GM23338 (cell line): ENCODE measurements at regions not wholly inside any gene's neighbourhood (a gene's known extent, or its start where the extent isn't known, plus 50 kb on each side); places are given as distances from the start of the nearest gene placed in this dataset.

Source experiments
- ATAC-seq: fragments of 200-7000 bp; cut with Tn5 transposase; 3 replicates; pipeline ENCODE4 v1.9.1; 2020
- DNase-seq: peaks from one replicate; pipeline ENCODE4 v3.0.0-alpha.2; 2015; ENCODE audit warnings: low spot score
- H2AFZ ChIP-seq: fragments of 200-600 bp; sonication (generic); 2 replicates; pipeline ENCODE4 v1.8.0; 2016; ENCODE audit warnings: antibody characterized with exemption, mild to moderate bottlenecking, moderate library complexity
- H3F3A ChIP-seq: fragments of 200-600 bp; sonication (generic); replicated peaks from 2 replicates; pipeline ENCODE4 v1.8.0; 2017; ENCODE audit warnings: antibody characterized with exemption, mixed run types, low read depth
- H3K27ac ChIP-seq: fragments of 200-600 bp; sonication (generic); 2 replicates; pipeline ENCODE4 v1.6.1; 2016; ENCODE audit warnings: low read depth
- H3K27me3 ChIP-seq: fragments of 200-600 bp; sonication (generic); 2 replicates; pipeline ENCODE4 v1.8.0; 2016; ENCODE audit warnings: mild to moderate bottlenecking, mixed run types, moderate library complexity; ENCODE audit not compliant: insufficient read depth
- H3K36me3 ChIP-seq: fragments of 200-600 bp; sonication (generic); 2 replicates; pipeline ENCODE4 v1.8.0; 2016; ENCODE audit warnings: mild to moderate bottlenecking; ENCODE audit not compliant: insufficient read depth
- H3K4me1 ChIP-seq: fragments of 200-600 bp; sonication (generic); 2 replicates; pipeline ENCODE4 v1.8.0; 2016; ENCODE audit warnings: mild to moderate bottlenecking, moderate library complexity; ENCODE audit not compliant: insufficient read depth
- H3K4me2 ChIP-seq: fragments of 200-600 bp; sonication (generic); 2 replicates; pipeline ENCODE4 v1.7.1; 2017; ENCODE audit warnings: mixed run types
- H3K4me3 ChIP-seq: fragments of 200-600 bp; sonication (generic); 2 replicates; pipeline ENCODE4 v1.6.1; 2016; ENCODE audit warnings: mixed run types
- H3K79me2 ChIP-seq: fragments of 200-600 bp; sonication (generic); replicated peaks from 2 replicates; pipeline ENCODE4 v1.8.0; 2017; ENCODE audit warnings: mild to moderate bottlenecking; ENCODE audit not compliant: insufficient read depth
- H3K9me2 ChIP-seq: fragments of 200-600 bp; sonication (generic); 2 replicates; pipeline ENCODE4 v1.8.0; 2017; ENCODE audit not compliant: insufficient read depth
- H4K20me1 ChIP-seq: fragments of 200-600 bp; sonication (generic); replicated peaks from 2 replicates; pipeline ENCODE4 v1.8.0; 2017; ENCODE audit warnings: mild to moderate bottlenecking; ENCODE audit not compliant: insufficient read depth
- H3K27ac Mint-ChIP-seq: 2 replicates; pipeline ENCODE4 v1.8.0; 2020; ENCODE audit warnings: inconsistent platforms, mild to moderate bottlenecking, moderate library complexity, mixed read lengths
- H3K27me3 Mint-ChIP-seq: 3 replicates; pipeline ENCODE4 v1.8.0; 2022; ENCODE audit warnings: low read depth, mild to moderate bottlenecking, moderate library complexity, mixed read lengths, inconsistent platforms; ENCODE audit not compliant: insufficient read depth, poor library complexity
- H3K36me3 Mint-ChIP-seq: 3 replicates; pipeline ENCODE4 v1.8.0; 2021; ENCODE audit warnings: low read depth, mild to moderate bottlenecking, inconsistent platforms, moderate library complexity, mixed read lengths
- H3K4me1 Mint-ChIP-seq: 3 replicates; pipeline ENCODE4 v1.8.0; 2020; ENCODE audit warnings: mild to moderate bottlenecking, inconsistent platforms, mixed read lengths
- H3K4me3 Mint-ChIP-seq: 3 replicates; pipeline ENCODE4 v1.8.0; 2021; ENCODE audit warnings: moderate library complexity, mild to moderate bottlenecking, inconsistent platforms, mixed read lengths
- H3K9me3 Mint-ChIP-seq: 3 replicates; pipeline ENCODE4 v1.8.0; 2020; ENCODE audit warnings: moderate library complexity, mild to moderate bottlenecking, inconsistent platforms, mixed read lengths
- CREB1 ChIP-seq: fragments of 250-450 bp; sonication (Bioruptor Pico); IDR thresholded peaks from 2 replicates; pipeline ENCODE4 v1.5.0; 2020; ENCODE audit warnings: low read depth, mild to moderate bottlenecking, moderate library complexity
- CTCF ChIP-seq, 2 experiments: fragments of 200-600 bp in 1 of 2; sonication (generic) in 1 of 2; conservative IDR thresholded peaks; 2 replicates each; pipeline versions ENCODE4 v1.5.1 to v1.6.1; 2016 to 2017; ENCODE audit warnings: antibody characterized with exemption in 2 of 2, low read depth in 2 of 2, mild to moderate bottlenecking in 2 of 2, moderate library complexity in 1 of 2
- EZH2 ChIP-seq: fragments of 200-600 bp; sonication (generic); IDR thresholded peaks from one replicate; pipeline ENCODE4 v1.8.0; 2017; ENCODE audit warnings: antibody characterized with exemption, mild to moderate bottlenecking, low read depth; ENCODE audit not compliant: unreplicated experiment
- STAT1 ChIP-seq: IDR thresholded peaks from one replicate; pipeline ENCODE4 v1.6.1; 2016; ENCODE audit warnings: antibody characterized with exemption; ENCODE audit not compliant: unreplicated experiment
- ZNF462 ChIP-seq: fragments of 250-450 bp; sonication (Bioruptor Pico); IDR thresholded peaks from 2 replicates; pipeline ENCODE4 v1.5.0; 2020; ENCODE audit warnings: mild to moderate bottlenecking, moderate library complexity
- TF ChIP-seq, protein P1 (sequence below): IDR thresholded peaks from one replicate; pipeline ENCODE4 v1.6.1; 2018; ENCODE audit warnings: antibody characterized with exemption; ENCODE audit not compliant: unreplicated experiment

DNA sequence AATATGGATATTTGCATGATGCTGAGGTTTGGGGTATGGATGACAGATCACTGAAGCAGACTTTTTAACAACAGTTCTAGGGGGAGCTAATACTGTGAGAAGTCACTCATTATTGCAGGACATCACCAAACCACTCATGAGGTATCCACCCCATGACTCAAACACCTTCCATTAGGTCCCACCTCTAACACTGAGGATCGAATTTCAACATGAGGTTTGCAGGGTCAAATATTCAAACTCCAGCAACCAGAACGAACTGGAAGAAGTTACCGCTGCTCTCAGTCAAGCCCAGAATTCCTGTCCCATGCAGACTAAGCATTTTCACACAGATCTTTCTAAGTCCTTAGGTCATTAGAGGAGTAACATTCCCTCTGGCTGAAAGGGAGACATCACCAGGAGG, 758.9 kb downstream of the UQCRFS1 start:
- no peak for DNase-seq
- H3K4me2 ChIP-seq = no peak overlapping the region
- peak overlapping the region; percentile 38; the same call in 1 of the 2 replicates for H2AFZ ChIP-seq
- no peaks in the 10 kb centered on the region for H3K9me3 Mint-ChIP-seq
- no peak overlapping the region for H3K27ac Mint-ChIP-seq
- no peak overlapping the region for H3K27ac ChIP-seq
- TF ChIP-seq STAT1 = no peak
- TF ChIP-seq CTCF (conservative IDR thresholded peaks at IDR 0.05; ENCODE audit: low read depth in 2 of 2) = no peak
- TF ChIP-seq EZH2 = no peak
- no peak for TF ChIP-seq ZNF462 (CRISPR knock-in tag)
- TF ChIP-seq, protein P1, sequence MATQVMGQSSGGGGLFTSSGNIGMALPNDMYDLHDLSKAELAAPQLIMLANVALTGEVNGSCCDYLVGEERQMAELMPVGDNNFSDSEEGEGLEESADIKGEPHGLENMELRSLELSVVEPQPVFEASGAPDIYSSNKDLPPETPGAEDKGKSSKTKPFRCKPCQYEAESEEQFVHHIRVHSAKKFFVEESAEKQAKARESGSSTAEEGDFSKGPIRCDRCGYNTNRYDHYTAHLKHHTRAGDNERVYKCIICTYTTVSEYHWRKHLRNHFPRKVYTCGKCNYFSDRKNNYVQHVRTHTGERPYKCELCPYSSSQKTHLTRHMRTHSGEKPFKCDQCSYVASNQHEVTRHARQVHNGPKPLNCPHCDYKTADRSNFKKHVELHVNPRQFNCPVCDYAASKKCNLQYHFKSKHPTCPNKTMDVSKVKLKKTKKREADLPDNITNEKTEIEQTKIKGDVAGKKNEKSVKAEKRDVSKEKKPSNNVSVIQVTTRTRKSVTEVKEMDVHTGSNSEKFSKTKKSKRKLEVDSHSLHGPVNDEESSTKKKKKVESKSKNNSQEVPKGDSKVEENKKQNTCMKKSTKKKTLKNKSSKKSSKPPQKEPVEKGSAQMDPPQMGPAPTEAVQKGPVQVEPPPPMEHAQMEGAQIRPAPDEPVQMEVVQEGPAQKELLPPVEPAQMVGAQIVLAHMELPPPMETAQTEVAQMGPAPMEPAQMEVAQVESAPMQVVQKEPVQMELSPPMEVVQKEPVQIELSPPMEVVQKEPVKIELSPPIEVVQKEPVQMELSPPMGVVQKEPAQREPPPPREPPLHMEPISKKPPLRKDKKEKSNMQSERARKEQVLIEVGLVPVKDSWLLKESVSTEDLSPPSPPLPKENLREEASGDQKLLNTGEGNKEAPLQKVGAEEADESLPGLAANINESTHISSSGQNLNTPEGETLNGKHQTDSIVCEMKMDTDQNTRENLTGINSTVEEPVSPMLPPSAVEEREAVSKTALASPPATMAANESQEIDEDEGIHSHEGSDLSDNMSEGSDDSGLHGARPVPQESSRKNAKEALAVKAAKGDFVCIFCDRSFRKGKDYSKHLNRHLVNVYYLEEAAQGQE = no peak
- TF ChIP-seq CREB1 (CRISPR knock-in tag) = no peak
- ATAC-seq = no peak
- H3K4me3 ChIP-seq = no peak overlapping the region
- no peaks in the 10 kb centered on the region for H4K20me1 ChIP-seq
- no peaks in the 10 kb centered on the region for H3F3A ChIP-seq
- H3K36me3 Mint-ChIP-seq = no peaks in the 10 kb centered on the region
- peaks cover 4% of the 10 kb centered on the region; the same call in 1 of the 2 replicates for H3K9me2 ChIP-seq
- H3K36me3 ChIP-seq = no peaks in the 10 kb centered on the region
- H3K79me2 ChIP-seq = no peaks in the 10 kb centered on the region
- no peaks in the 10 kb centered on the region; the same call in 1 of the 2 replicates for H3K4me1 ChIP-seq
- H3K27me3 ChIP-seq = no peaks in the 10 kb centered on the region
- H3K27me3 Mint-ChIP-seq = peaks cover 5% of the 10 kb centered on the region
- H3K4me1 Mint-ChIP-seq = peaks cover 13% of the 10 kb centered on the region
- no peak overlapping the region for H3K4me3 Mint-ChIP-seq
